ENCODE measurements at regions not wholly inside any gene's neighbourhood (a gene's known extent, or its start where the extent isn't known, plus 50 kb on each side); places are given as distances from the start of the nearest gene placed in this dataset.

DNA sequence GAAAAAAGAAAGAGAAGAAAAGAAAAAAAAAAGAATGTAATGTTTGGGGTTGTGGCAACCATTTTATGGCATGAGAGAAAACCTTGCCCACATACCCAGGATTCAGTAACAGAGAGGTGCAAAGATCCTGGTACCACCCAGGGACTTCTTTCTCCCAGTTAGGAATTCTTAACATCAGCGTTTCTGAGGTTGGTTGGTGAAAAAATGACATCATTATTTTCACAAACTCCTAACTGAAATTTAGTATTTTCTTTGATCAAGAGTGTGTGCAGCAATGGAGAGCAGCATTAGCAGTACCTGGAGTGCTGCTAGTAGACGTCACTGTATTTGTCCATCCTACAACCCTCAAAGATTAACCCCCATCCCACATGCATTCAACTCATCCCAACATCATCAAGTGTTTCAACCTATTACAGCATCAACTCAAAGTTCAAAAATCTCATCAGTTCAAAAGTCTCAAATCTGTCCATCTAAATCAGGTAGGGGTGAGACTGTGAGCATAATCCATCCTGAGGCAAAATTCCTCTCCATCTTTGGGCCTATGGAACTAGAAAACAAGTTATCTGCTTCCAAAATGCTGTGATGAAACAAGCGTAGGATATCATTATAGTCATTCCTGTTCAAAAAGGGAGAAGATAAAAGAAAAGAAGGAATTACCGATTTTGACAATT is 60.1 kb upstream of the MSX2 start:
- DNase-seq, result no peak

DNA sequence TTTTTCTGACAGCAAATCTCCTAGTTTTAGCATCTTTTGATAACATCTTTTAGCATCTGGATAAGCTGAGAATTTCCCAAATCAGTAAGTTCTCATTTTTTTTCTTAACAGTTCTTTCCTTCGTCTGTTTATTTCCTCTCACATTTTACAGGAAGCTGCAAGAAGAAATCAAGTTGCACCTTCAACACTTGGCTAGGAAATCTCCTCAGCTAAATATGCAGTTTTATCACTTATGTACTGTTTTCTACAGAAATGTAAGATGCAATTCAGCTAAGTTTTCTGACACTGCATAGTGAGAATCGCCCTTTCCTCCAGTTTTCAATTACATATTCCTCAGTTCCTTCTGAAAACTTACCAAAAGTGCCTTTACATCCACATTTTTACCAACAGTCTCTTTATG is 59.0 kb upstream of the MSX2 start:
- no peak for DNase-seq

DNA sequence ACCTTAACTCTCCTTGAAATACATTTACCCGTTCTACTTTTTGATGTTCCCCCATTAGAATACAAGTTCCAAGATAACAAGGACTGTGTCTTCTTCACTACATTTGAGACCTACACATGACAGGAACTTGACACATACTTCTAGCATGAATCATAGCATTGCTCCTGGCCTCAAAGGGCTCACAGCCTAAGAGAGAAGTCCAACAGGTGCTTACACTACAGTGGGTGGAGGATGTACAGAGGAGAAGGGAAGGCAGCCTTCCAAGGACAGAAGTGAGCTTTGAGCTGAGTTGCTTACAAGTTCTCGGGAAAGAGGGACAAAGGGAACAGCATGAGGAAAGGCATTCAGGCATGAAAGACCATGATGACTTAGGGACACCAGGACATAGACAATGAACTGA is 56.9 kb upstream of the MSX2 start:
- DNase-seq, result no peak

DNA sequence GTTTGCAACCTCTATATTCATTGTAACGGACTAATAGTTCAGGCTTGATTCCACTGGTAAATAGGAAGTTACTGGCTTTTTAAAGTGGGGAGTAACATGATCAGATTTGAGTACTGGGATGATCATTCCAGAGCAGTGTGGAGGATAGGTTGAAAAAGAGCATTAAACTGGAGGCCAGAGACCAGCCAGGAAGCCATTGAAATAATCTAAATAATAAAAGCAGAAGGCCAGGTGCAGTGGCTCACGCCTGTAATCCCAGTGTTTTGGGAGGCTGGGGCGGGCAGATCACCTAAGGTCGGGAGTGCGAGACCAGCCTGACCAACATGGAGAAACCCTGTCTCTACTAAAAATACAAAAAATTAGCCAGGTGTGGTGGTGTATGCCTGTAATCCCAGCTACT is 56.0 kb upstream of the MSX2 start:
- DNase-seq, result no peak
